ENCODE measurements at regions not wholly inside any gene's neighbourhood (a gene's known extent, or its start where the extent isn't known, plus 50 kb on each side); places are given as distances from the start of the nearest gene placed in this dataset.
A peak's percentile ranks its signal among the peaks of the same experiment; 100 is the strongest.

DNA sequence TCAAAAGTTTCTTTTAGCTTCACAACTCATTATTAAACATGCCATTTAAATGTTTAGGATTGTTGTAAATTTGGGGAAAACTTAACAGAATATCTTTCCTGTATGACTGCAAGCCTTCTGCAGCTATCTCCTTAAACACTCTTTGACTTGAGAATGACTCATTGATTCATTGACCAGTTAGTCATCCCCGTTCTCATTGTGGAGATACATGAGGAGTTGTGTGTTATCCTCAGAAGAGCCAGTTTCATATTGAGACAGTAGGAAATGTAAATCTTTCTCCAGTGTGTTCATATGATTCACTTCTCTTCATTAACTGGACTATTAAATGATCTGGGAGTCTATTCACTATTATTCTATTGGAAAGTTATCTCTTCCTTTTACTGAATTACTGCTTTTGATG lies 83.0 kb downstream of the CRYGS start:
- Mint-ChIP-seq H3K4me3 (no peak overlapping the region), H3K27me3 (ENCODE audit: insufficient read depth) (peaks cover 17% of the 10 kb centered on the region), H3K4me1 (ENCODE audit: low read depth) (peaks cover 13% of the 10 kb centered on the region; the same call in 1 of the 2 replicates), H3K27ac (no peak overlapping the region), H3K9me3 (no peaks in the 10 kb centered on the region), H3K36me3 (ENCODE audit: low read depth) (no peaks in the 10 kb centered on the region)
- peak; percentile 45 for DNase-seq
- TF ChIP-seq, protein P1, sequence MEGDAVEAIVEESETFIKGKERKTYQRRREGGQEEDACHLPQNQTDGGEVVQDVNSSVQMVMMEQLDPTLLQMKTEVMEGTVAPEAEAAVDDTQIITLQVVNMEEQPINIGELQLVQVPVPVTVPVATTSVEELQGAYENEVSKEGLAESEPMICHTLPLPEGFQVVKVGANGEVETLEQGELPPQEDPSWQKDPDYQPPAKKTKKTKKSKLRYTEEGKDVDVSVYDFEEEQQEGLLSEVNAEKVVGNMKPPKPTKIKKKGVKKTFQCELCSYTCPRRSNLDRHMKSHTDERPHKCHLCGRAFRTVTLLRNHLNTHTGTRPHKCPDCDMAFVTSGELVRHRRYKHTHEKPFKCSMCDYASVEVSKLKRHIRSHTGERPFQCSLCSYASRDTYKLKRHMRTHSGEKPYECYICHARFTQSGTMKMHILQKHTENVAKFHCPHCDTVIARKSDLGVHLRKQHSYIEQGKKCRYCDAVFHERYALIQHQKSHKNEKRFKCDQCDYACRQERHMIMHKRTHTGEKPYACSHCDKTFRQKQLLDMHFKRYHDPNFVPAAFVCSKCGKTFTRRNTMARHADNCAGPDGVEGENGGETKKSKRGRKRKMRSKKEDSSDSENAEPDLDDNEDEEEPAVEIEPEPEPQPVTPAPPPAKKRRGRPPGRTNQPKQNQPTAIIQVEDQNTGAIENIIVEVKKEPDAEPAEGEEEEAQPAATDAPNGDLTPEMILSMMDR (IDR thresholded peaks at IDR 0.05) = no peak

DNA sequence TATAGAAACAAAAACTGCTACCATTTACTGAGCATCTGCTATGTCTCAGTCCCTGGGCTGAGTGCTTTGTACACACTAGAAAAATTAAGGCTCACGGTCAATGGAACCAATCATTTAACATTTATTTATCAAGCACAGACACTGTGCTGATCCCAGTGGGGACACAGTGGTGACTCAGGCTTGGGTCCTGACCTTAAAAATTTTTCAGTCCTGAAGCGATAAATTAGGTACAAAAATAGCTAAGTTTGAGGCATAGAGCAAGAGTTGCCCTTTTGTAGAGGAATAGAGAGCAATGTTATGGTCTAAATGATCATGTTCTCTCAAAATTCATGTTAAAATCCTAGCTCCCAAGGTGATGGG lies 85.1 kb downstream of the CRYGS start:
- Mint-ChIP-seq H3K9me3 (no peaks in the 10 kb centered on the region), H3K27me3 (ENCODE audit: insufficient read depth) (peaks cover 25% of the 10 kb centered on the region), H3K4me3 (no peak overlapping the region), H3K36me3 (ENCODE audit: low read depth) (no peaks in the 10 kb centered on the region), H3K27ac (no peak overlapping the region), H3K4me1 (ENCODE audit: low read depth) (peaks cover 13% of the 10 kb centered on the region; the same call in 1 of the 2 replicates)
- no peak for DNase-seq
- TF ChIP-seq, protein P1 (IDR thresholded peaks at IDR 0.05) = no peak

DNA sequence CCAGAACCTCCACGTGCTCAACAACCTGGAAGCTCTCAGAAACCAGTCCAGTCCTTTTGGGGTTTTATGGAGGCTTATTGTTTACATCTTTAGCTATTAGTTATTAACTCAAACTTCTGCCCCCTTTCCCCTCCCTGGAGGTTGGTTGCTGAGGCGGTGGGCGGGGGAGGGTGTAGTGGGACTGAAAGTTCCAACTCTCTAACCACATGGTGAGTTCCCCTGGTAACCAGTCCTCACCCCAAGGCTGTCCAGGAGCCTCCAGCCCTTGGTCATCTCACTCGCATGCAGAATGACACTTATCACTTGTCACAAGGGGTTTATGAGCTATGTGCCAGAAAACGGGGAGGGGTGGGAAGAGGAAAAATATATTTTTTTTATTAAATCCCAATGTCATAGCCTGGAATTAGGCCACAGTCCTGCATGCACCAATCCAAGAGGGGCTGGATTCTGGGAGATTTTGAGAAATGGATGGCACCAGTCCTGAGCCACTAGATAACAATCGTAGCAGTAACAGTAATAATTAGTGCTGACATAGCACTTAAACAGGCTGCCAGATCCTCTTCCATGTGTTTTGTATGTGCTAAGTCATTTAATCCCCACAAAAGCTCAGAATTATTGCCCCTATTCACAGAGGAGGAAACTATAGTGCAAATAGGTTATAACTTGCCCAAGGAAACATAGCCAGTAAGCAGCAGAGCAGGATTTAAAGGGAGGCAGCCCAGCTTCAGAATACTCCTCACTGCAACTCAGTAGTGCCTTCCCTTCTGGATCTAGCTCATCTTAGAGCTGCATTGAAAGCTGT lies 85.7 kb downstream of the CRYGS start:
- DNase-seq = no peak
- Mint-ChIP-seq H3K4me3 (no peak overlapping the region), H3K9me3 (no peaks in the 10 kb centered on the region), H3K4me1 (ENCODE audit: low read depth) (peaks cover 13% of the 10 kb centered on the region; the same call in 1 of the 2 replicates), H3K27ac (no peak overlapping the region), H3K36me3 (ENCODE audit: low read depth) (no peaks in the 10 kb centered on the region), H3K27me3 (ENCODE audit: insufficient read depth) (peaks cover 25% of the 10 kb centered on the region)
- TF ChIP-seq, protein P1 (IDR thresholded peaks at IDR 0.05) = no peak

DNA sequence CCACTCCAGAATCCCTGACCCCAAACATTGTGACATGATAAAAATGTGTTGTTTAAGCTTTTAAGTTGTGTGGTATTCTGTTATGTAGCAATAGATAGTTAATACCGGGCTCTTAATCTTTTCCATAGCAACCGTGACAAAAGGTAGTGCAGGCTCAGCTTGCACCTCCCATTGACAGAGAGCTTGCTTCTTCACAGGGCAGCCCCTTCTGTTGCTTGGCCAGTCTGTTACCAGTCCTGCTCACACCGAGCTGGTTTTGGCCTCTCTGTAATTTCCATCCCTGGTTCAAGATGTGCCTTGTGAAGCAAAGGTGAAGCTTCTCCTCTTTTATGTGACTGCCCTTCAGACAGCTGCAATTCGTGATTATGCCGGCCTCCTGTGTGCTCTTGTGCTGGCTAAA lies 86.9 kb downstream of the CRYGS start:
- no peak overlapping the region for H3K4me3 Mint-ChIP-seq
- no peaks in the 10 kb centered on the region for H3K36me3 Mint-ChIP-seq (ENCODE audit: low read depth)
- TF ChIP-seq, protein P1 (IDR thresholded peaks at IDR 0.05) = no peak
- no peak for DNase-seq
- no peak overlapping the region for H3K27ac Mint-ChIP-seq
- H3K4me1 Mint-ChIP-seq (ENCODE audit: low read depth) = peaks cover 25% of the 10 kb centered on the region
- peaks cover 29% of the 10 kb centered on the region for H3K27me3 Mint-ChIP-seq (ENCODE audit: insufficient read depth)
- no peaks in the 10 kb centered on the region for H3K9me3 Mint-ChIP-seq

DNA sequence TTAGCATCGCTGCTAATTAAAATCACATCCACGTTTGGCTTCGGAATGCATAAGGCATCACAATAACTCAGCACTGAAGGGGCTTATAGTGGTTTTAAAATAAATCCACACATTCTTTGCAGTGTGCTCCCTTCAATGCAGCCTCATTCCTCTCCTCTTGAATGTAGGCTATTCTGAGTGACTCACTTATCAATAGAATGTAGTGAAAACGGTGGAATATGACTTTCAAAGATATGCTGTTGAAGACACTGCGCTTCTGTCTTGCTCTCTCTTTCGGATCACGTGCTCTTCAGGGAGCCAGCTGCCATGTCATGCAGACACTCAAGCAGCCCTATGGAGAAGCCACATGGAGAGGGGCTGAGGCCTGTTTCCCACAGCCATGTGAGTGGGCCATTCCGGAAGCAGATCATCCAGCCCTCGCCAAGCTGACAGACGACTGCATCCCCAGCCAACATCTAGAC lies 87.4 kb downstream of the CRYGS start:
- Mint-ChIP-seq H3K27me3 (ENCODE audit: insufficient read depth) (peaks cover 29% of the 10 kb centered on the region), H3K4me3 (no peak overlapping the region), H3K9me3 (no peaks in the 10 kb centered on the region), H3K4me1 (ENCODE audit: low read depth) (peaks cover 30% of the 10 kb centered on the region), H3K27ac (no peak overlapping the region), H3K36me3 (ENCODE audit: low read depth) (no peaks in the 10 kb centered on the region)
- TF ChIP-seq, protein P1 (IDR thresholded peaks at IDR 0.05) = no peak
- DNase-seq = no peak

All from HFFc6 (cell line).